ENCODE measurements at regions not wholly inside any gene's neighbourhood (a gene's known extent, or its start where the extent isn't known, plus 50 kb on each side); places are given as distances from the start of the nearest gene placed in this dataset.

DNA sequence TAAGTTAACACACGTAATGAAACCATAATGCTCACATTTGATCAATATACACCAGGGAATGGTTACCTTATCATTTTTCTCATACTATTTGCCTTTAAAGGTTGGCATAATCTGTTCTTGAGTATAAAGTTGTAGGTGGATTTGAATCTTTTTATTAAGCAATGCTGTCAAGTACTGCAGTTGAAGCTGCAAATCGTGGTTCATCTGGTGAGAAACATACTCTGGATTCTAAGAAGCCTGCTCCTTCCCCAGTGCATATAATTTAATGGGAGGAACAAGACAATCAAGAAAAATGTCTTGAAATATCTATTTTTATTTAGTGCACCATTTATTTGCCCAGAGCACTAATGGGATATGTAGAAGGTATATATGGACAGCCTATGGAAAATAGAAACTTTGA, 68.7 kb upstream of the DLX6 start:
- no peak for DNase-seq
- Mint-ChIP-seq H3K27ac (no peak overlapping the region), H3K4me3 (no peak overlapping the region), H3K36me3 (ENCODE audit: low read depth) (no peaks in the 10 kb centered on the region), H3K9me3 (no peaks in the 10 kb centered on the region), H3K4me1 (ENCODE audit: low read depth) (no peaks in the 10 kb centered on the region), H3K27me3 (ENCODE audit: low read depth) (peaks cover 7% of the 10 kb centered on the region)
- CTCF ChIA-PET: no interaction called here
- intact Hi-C loops (cut with micrococcal nuclease): no loop called here

DNA sequence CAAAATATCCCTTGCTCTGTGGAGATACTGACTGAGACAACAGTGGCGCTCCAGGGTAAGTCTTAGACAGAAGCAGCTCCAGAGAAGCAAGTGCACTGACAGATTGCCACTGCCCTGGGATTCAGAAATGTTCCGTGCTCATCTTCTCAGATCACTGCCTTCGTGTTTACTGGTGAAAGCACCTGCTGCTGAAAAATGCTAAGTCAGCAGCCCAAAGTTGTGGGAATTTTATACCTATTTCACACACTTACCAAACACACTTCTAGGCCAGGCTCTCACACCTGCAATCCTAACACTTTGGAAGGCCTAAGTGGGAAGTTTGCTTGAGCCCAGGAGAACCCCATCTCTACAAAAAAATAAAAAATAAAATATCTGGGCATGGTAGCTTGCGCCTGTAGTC, 63.2 kb upstream of the DLX6 start:
- no peak for DNase-seq
- H3K36me3 Mint-ChIP-seq (ENCODE audit: low read depth): no peaks in the 10 kb centered on the region
- peaks cover 5% of the 10 kb centered on the region for H3K27me3 Mint-ChIP-seq (ENCODE audit: low read depth)
- intact Hi-C loops (cut with micrococcal nuclease): no loop called here
- no peaks in the 10 kb centered on the region for H3K4me1 Mint-ChIP-seq (ENCODE audit: low read depth)
- CTCF ChIA-PET: no interaction called here
- H3K27ac Mint-ChIP-seq: no peak overlapping the region
- no peak overlapping the region for H3K4me3 Mint-ChIP-seq
- H3K9me3 Mint-ChIP-seq: no peaks in the 10 kb centered on the region

DNA sequence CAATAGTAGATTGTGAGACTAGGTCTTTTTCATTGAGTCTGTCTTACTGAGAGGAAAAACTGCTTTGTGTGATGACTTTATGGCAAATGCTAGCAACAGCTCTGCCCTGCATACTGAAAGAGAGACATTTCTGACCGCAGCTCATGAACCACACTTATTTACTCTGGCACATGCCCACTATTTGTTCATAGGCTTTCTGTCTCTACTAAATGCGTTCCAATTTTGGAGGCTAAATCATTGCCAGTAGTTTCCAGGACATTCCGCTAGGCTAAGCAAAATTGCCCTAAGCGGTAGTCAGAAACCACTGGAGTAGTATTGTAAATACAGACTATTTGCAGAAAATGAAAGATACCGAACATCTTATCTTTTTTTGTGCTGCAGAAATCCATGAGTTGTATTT, 55.6 kb upstream of the DLX6 start:
- Mint-ChIP-seq H3K9me3 (no peaks in the 10 kb centered on the region), H3K27me3 (ENCODE audit: low read depth) (peaks cover 29% of the 10 kb centered on the region), H3K27ac (no peak overlapping the region), H3K36me3 (ENCODE audit: low read depth) (no peaks in the 10 kb centered on the region), H3K4me1 (ENCODE audit: low read depth) (no peaks in the 10 kb centered on the region), H3K4me3 (no peak overlapping the region)
- CTCF ChIA-PET: no interaction called here
- DNase-seq: no peak
- intact Hi-C loops (cut with micrococcal nuclease): no loop called here

DNA sequence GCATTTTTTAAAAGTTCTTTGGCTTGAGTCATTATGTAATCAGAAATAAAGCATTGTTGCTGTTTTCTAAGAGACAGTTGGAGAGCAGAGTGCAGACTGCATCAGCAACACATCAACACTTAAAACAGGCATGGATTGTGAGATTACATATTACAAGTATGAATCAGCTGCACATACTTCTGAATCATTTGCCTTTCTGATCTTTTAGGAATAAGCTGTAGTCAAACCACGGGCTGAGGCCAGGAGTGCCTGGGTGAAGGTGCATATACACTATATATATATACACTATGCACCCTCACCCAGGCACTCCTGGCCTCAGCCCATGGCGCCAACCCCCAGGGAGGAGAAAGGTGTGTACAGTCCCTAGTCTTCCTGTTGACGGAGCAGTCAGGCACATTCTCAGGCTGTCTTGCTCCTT, 52.4 kb upstream of the DLX6 start:
- Mint-ChIP-seq H3K27me3 (ENCODE audit: low read depth) (peaks cover 43% of the 10 kb centered on the region), H3K36me3 (ENCODE audit: low read depth) (no peaks in the 10 kb centered on the region), H3K4me1 (ENCODE audit: low read depth) (no peaks in the 10 kb centered on the region), H3K9me3 (no peaks in the 10 kb centered on the region), H3K27ac (no peak overlapping the region), H3K4me3 (no peak overlapping the region)
- no peak for DNase-seq
- CTCF ChIA-PET: no interaction called here
- intact Hi-C loops (cut with micrococcal nuclease): no loop called here

DNA sequence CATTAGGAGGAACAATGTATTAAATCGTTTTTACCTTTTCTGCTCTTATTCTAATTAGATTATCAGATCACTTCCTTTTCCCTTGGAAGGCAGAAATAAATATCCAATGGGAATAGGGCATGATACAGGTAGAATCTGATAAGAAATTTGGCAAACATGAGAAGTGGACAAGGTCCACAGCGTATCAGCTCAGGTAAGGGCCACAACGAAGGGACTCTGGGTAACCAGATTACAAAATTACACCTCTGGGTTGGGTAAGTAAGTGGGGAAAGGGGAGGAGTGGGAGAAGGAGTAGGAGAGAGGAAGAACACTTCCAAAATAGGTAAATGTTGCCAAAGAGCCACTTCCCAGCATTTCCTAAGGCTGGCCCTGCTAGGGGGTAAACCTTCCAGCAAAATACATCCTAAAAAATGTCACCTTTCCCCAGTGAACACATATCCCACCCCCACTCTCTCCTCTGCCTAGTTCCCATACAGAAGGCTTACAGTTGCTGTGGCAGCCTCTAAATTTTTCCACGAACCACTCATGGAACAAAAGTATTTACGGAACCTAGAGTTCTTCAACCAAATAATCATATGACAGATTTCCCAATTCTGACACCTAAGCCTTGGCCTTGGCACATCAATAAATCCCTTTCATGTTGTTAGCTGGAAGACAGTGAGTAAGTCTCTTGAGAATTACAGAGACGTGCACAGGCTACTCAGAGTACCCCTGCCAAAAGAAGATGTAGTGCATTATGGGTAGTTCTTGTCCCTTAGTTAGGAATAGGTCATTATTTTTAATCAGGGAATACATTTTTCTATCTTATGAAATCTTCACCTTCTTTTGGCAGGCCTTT, 51.5 kb upstream of the DLX6 start:
- no peaks in the 10 kb centered on the region for H3K9me3 Mint-ChIP-seq
- H3K4me3 Mint-ChIP-seq: no peak overlapping the region
- CTCF ChIA-PET: no interaction called here
- H3K4me1 Mint-ChIP-seq (ENCODE audit: low read depth): no peaks in the 10 kb centered on the region
- peaks cover 46% of the 10 kb centered on the region for H3K27me3 Mint-ChIP-seq (ENCODE audit: low read depth)
- intact Hi-C loops (cut with micrococcal nuclease): no loop called here
- no peak overlapping the region for H3K27ac Mint-ChIP-seq
- H3K36me3 Mint-ChIP-seq (ENCODE audit: low read depth): no peaks in the 10 kb centered on the region
- no peak for DNase-seq
